ENCODE measurements at regions not wholly inside any gene's neighbourhood (a gene's known extent, or its start where the extent isn't known, plus 50 kb on each side); places are given as distances from the start of the nearest gene placed in this dataset.

GRCh38 chr16:72234387-72234786 is 62.4 kb upstream of the PMFBP1 start:
- Histone ChIP-seq H3K27me3 (ENCODE audit: insufficient read depth, poor library complexity, severe bottlenecking) (no peaks in the 10 kb centered on the region), H3K4me3 (replicated peaks; ENCODE audit: insufficient read depth, low read length) (no peak overlapping the region), H3K27ac (replicated peaks) (no peak overlapping the region)
- TF ChIP-seq, protein P1, sequence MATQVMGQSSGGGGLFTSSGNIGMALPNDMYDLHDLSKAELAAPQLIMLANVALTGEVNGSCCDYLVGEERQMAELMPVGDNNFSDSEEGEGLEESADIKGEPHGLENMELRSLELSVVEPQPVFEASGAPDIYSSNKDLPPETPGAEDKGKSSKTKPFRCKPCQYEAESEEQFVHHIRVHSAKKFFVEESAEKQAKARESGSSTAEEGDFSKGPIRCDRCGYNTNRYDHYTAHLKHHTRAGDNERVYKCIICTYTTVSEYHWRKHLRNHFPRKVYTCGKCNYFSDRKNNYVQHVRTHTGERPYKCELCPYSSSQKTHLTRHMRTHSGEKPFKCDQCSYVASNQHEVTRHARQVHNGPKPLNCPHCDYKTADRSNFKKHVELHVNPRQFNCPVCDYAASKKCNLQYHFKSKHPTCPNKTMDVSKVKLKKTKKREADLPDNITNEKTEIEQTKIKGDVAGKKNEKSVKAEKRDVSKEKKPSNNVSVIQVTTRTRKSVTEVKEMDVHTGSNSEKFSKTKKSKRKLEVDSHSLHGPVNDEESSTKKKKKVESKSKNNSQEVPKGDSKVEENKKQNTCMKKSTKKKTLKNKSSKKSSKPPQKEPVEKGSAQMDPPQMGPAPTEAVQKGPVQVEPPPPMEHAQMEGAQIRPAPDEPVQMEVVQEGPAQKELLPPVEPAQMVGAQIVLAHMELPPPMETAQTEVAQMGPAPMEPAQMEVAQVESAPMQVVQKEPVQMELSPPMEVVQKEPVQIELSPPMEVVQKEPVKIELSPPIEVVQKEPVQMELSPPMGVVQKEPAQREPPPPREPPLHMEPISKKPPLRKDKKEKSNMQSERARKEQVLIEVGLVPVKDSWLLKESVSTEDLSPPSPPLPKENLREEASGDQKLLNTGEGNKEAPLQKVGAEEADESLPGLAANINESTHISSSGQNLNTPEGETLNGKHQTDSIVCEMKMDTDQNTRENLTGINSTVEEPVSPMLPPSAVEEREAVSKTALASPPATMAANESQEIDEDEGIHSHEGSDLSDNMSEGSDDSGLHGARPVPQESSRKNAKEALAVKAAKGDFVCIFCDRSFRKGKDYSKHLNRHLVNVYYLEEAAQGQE (IDR thresholded peaks at IDR 0.05; ENCODE audit: insufficient replicate concordance, low read depth), result no peak
- no peak for TF ChIP-seq GABPA (IDR thresholded peaks at IDR 0.05; ENCODE audit: low read depth)
- no peak for TF ChIP-seq POLR2AphosphoS5 (IDR thresholded peaks at IDR 0.05; ENCODE audit: low read depth)
- TF ChIP-seq, protein P2, sequence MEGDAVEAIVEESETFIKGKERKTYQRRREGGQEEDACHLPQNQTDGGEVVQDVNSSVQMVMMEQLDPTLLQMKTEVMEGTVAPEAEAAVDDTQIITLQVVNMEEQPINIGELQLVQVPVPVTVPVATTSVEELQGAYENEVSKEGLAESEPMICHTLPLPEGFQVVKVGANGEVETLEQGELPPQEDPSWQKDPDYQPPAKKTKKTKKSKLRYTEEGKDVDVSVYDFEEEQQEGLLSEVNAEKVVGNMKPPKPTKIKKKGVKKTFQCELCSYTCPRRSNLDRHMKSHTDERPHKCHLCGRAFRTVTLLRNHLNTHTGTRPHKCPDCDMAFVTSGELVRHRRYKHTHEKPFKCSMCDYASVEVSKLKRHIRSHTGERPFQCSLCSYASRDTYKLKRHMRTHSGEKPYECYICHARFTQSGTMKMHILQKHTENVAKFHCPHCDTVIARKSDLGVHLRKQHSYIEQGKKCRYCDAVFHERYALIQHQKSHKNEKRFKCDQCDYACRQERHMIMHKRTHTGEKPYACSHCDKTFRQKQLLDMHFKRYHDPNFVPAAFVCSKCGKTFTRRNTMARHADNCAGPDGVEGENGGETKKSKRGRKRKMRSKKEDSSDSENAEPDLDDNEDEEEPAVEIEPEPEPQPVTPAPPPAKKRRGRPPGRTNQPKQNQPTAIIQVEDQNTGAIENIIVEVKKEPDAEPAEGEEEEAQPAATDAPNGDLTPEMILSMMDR (IDR thresholded peaks at IDR 0.05; ENCODE audit: insufficient read depth, low read length), result no peak
- TF ChIP-seq SPI1 (IDR thresholded peaks at IDR 0.05; ENCODE audit: borderline replicate concordance, low read depth), result no peak
- DNase-seq (ENCODE audit: low read depth in 1 of 2, low spot score in 1 of 2), result no peak

GRCh38 chr16:72228014-72228413 is 56.1 kb upstream of the PMFBP1 start:
- no peak overlapping the region for H3K4me3 ChIP-seq (replicated peaks; ENCODE audit: insufficient read depth, low read length)
- no peak overlapping the region for H3K27ac ChIP-seq (replicated peaks)
- no peak for DNase-seq (ENCODE audit: low read depth in 1 of 2, low spot score in 1 of 2)
- TF ChIP-seq POLR2AphosphoS5 (IDR thresholded peaks at IDR 0.05; ENCODE audit: low read depth), result no peak
- TF ChIP-seq SPI1 (IDR thresholded peaks at IDR 0.05; ENCODE audit: borderline replicate concordance, low read depth), result no peak
- TF ChIP-seq GABPA (IDR thresholded peaks at IDR 0.05; ENCODE audit: low read depth), result no peak
- no peaks in the 10 kb centered on the region for H3K27me3 ChIP-seq (ENCODE audit: insufficient read depth, poor library complexity, severe bottlenecking)

- no peak for DNase-seq (ENCODE audit: low read depth in 1 of 2, low spot score in 1 of 2)
- TF ChIP-seq GABPA (IDR thresholded peaks at IDR 0.05; ENCODE audit: low read depth) (no peak), SPI1 (IDR thresholded peaks at IDR 0.05; ENCODE audit: borderline replicate concordance, low read depth) (no peak), POLR2AphosphoS5 (IDR thresholded peaks at IDR 0.05; ENCODE audit: low read depth) (no peak)
- TF ChIP-seq, protein P2 (IDR thresholded peaks at IDR 0.05; ENCODE audit: insufficient read depth, low read length), result no peak
- TF ChIP-seq, protein P1 (IDR thresholded peaks at IDR 0.05; ENCODE audit: insufficient replicate concordance, low read depth), result no peak
- Histone ChIP-seq H3K27me3 (ENCODE audit: insufficient read depth, poor library complexity, severe bottlenecking) (no peaks in the 10 kb centered on the region), H3K4me3 (replicated peaks; ENCODE audit: insufficient read depth, low read length) (no peak overlapping the region), H3K27ac (replicated peaks) (no peak overlapping the region)
These were observed 54.2 kb upstream of the PMFBP1 start for GRCh38 chr16:72226136-72226535.

GRCh38 chr16:72224260-72224768 is 52.4 kb upstream of the PMFBP1 start:
- DNase-seq (ENCODE audit: low read depth in 1 of 2, low spot score in 1 of 2), result no peak
- Histone ChIP-seq H3K4me3 (replicated peaks; ENCODE audit: insufficient read depth, low read length) (no peak overlapping the region), H3K27me3 (ENCODE audit: insufficient read depth, poor library complexity, severe bottlenecking) (no peaks in the 10 kb centered on the region), H3K27ac (replicated peaks) (no peak overlapping the region)
- TF ChIP-seq, protein P1 (IDR thresholded peaks at IDR 0.05; ENCODE audit: insufficient replicate concordance, low read depth), result no peak
- TF ChIP-seq SPI1 (IDR thresholded peaks at IDR 0.05; ENCODE audit: borderline replicate concordance, low read depth) (no peak), GABPA (IDR thresholded peaks at IDR 0.05; ENCODE audit: low read depth) (no peak), POLR2AphosphoS5 (IDR thresholded peaks at IDR 0.05; ENCODE audit: low read depth) (no peak)
- TF ChIP-seq, protein P2 (IDR thresholded peaks at IDR 0.05; ENCODE audit: insufficient read depth, low read length), result no peak

All from HL-60 (cell line).